MM.1S (cell line): ENCODE measurements at regions not wholly inside any gene's neighbourhood (a gene's known extent, or its start where the extent isn't known, plus 50 kb on each side); places are given as distances from the start of the nearest gene placed in this dataset.

Source experiments
- DNase-seq: peaks from one replicate; pipeline ENCODE4 v3.0.0-alpha.2; 2015
- H2AFZ ChIP-seq: fragments of 300-600 bp; sonication (generic); 2 replicates; pipeline ENCODE4 v1.6.0; 2016; ENCODE audit warnings: antibody characterized with exemption, low read length
- H3F3A ChIP-seq: fragments of 300-600 bp; sonication (generic); 2 replicates; pipeline ENCODE4 v1.6.1; 2016; ENCODE audit warnings: mild to moderate bottlenecking, antibody characterized with exemption, low read length, moderate library complexity, mixed read lengths; ENCODE audit not compliant: insufficient read depth
- H3K27ac ChIP-seq: fragments of 300-600 bp; sonication (generic); 2 replicates; pipeline ENCODE4 v1.5.1; 2016; ENCODE audit warnings: mild to moderate bottlenecking, low read length
- H3K27me3 ChIP-seq: fragments of 300-600 bp; sonication (generic); replicated peaks from 2 replicates; pipeline ENCODE4 v1.6.0; 2016; ENCODE audit warnings: low read length; ENCODE audit not compliant: insufficient read depth
- H3K36me3 ChIP-seq: fragments of 300-600 bp; sonication (generic); replicated peaks from 2 replicates; pipeline ENCODE4 v1.6.1; 2016; ENCODE audit warnings: mild to moderate bottlenecking, low read length, mixed read lengths; ENCODE audit not compliant: insufficient read depth
- H3K4me1 ChIP-seq: fragments of 300-600 bp; sonication (generic); 2 replicates; pipeline ENCODE4 v1.6.1; 2016; ENCODE audit warnings: low read length, mixed read lengths
- H3K4me2 ChIP-seq: fragments of 300-600 bp; sonication (generic); 2 replicates; pipeline ENCODE4 v1.6.0; 2016; ENCODE audit warnings: low read depth, low read length
- H3K4me3 ChIP-seq: fragments of 300-600 bp; sonication (generic); 2 replicates; pipeline ENCODE4 v1.5.1; 2016; ENCODE audit warnings: low read length, mixed read lengths
- H3K79me2 ChIP-seq: fragments of 300-600 bp; sonication (generic); 2 replicates; pipeline ENCODE4 v1.6.1; 2016; ENCODE audit warnings: mixed run types, low read length, mixed read lengths
- H3K9ac ChIP-seq: fragments of 300-600 bp; sonication (generic); 2 replicates; pipeline ENCODE4 v1.6.1; 2016; ENCODE audit warnings: low read length, mixed read lengths
- H3K9me2 ChIP-seq: fragments of 300-600 bp; sonication (generic); replicated peaks from 2 replicates; pipeline ENCODE4 v1.6.1; 2016; ENCODE audit warnings: mild to moderate bottlenecking, low read length, mixed read lengths; ENCODE audit not compliant: insufficient read depth
- H3K9me3 ChIP-seq: fragments of 300-600 bp; sonication (generic); replicated peaks from 2 replicates; pipeline ENCODE4 v1.6.1; 2016; ENCODE audit warnings: mild to moderate bottlenecking, low read length, mixed read lengths; ENCODE audit not compliant: insufficient read depth
- H4K20me1 ChIP-seq: fragments of 300-600 bp; sonication (generic); 2 replicates; pipeline ENCODE4 v1.6.1; 2016; ENCODE audit warnings: mild to moderate bottlenecking, low read length, moderate library complexity, mixed read lengths; ENCODE audit not compliant: insufficient read depth
- CTCF ChIP-seq: fragments of 300-600 bp; sonication (generic); IDR thresholded peaks from 2 replicates; pipeline ENCODE4 v1.5.1; 2016; ENCODE audit warnings: antibody characterized with exemption, low read length, mixed read lengths
- EZH2 ChIP-seq: fragments of 300-600 bp; sonication (generic); optimal IDR thresholded peaks from 2 replicates; pipeline ENCODE3; 2017; ENCODE audit warnings: low read depth, mild to moderate bottlenecking, antibody characterized with exemption, low read length, mixed read lengths
- EZH2phosphoT487 ChIP-seq: fragments of 300-600 bp; sonication (generic); IDR thresholded peaks from 2 replicates; pipeline ENCODE4 v1.6.1; 2018; ENCODE audit warnings: antibody characterized with exemption, low read length

- Histone ChIP-seq H3K4me2 (no peak overlapping the region), H3K36me3 (no peaks in the 10 kb centered on the region), H3F3A (no peaks in the 10 kb centered on the region), H3K9ac (no peak overlapping the region), H3K4me1 (no peaks in the 10 kb centered on the region), H4K20me1 (no peaks in the 10 kb centered on the region), H3K27me3 (no peaks in the 10 kb centered on the region), H3K27ac (no peak overlapping the region), H3K4me3 (no peak overlapping the region), H2AFZ (no peak overlapping the region), H3K79me2 (no peaks in the 10 kb centered on the region), H3K9me3 (no peaks in the 10 kb centered on the region), H3K9me2 (no peaks in the 10 kb centered on the region)
- no peak for DNase-seq
- TF ChIP-seq EZH2 = no peak
- TF ChIP-seq EZH2phosphoT487 = no peak
- no peak for TF ChIP-seq CTCF
These were observed 156.5 kb upstream of the PRDM1 start for GRCh38 chr6:105929626-105930025.

- Histone ChIP-seq H3K4me1 (no peaks in the 10 kb centered on the region), H3K9me3 (no peaks in the 10 kb centered on the region), H3K9ac (no peak overlapping the region), H3K36me3 (no peaks in the 10 kb centered on the region), H3K27me3 (no peaks in the 10 kb centered on the region), H3K9me2 (no peaks in the 10 kb centered on the region), H3K4me3 (no peak overlapping the region), H3K4me2 (no peak overlapping the region), H3K79me2 (no peaks in the 10 kb centered on the region), H2AFZ (no peak overlapping the region), H3K27ac (no peak overlapping the region), H3F3A (no peaks in the 10 kb centered on the region), H4K20me1 (no peaks in the 10 kb centered on the region)
- TF ChIP-seq CTCF (no peak), EZH2 (no peak), EZH2phosphoT487 (no peak)
- no peak for DNase-seq
These were observed 159.8 kb upstream of the PRDM1 start for GRCh38 chr6:105926318-105926717.

GRCh38 chr6:105925706-105926105 lies 160.4 kb upstream of the PRDM1 start:
- Histone ChIP-seq H2AFZ (no peak overlapping the region), H3K27me3 (no peaks in the 10 kb centered on the region), H3K9me2 (no peaks in the 10 kb centered on the region), H3K27ac (no peak overlapping the region), H3K4me2 (no peak overlapping the region), H3K9me3 (no peaks in the 10 kb centered on the region), H3K4me1 (no peaks in the 10 kb centered on the region), H3K4me3 (no peak overlapping the region), H3K36me3 (no peaks in the 10 kb centered on the region), H3K79me2 (no peaks in the 10 kb centered on the region), H4K20me1 (no peaks in the 10 kb centered on the region), H3K9ac (no peak overlapping the region), H3F3A (no peaks in the 10 kb centered on the region)
- no peak for TF ChIP-seq EZH2phosphoT487
- no peak for TF ChIP-seq EZH2
- no peak for TF ChIP-seq CTCF
- no peak for DNase-seq
